Activated CD4-positive, alpha-beta T cell treated with anti-CD3 and anti-CD28 coated beads for 48 hours (primary cell): ENCODE measurements at regions not wholly inside any gene's neighbourhood (a gene's known extent, or its start where the extent isn't known, plus 50 kb on each side); places are given as distances from the start of the nearest gene placed in this dataset.
"Not testable (repeated sequence)": the region's sequence is repeated elsewhere in the genome, so short reads cannot be mapped to it uniquely, and the experiment has no call there.

Experiments used
- DNase-seq: peaks from one replicate; pipeline ENCODE4 v3.0.0-alpha.2; 2020

- no peak for DNase-seq
These were observed 606.8 kb upstream of the TBL1XR1 start for GRCh38 chr3:177804032-177804431.

- DNase-seq, result no peak
These were observed 607.4 kb upstream of the TBL1XR1 start for GRCh38 chr3:177804646-177805045.

GRCh38 chr3:177807150-177807875 is 610.0 kb upstream of the TBL1XR1 start:
- DNase-seq, result no peak

- DNase-seq, result not testable (repeated sequence)
These were observed 611.7 kb upstream of the TBL1XR1 start for GRCh38 chr3:177808928-177809478.

- no peak for DNase-seq
These were observed 612.9 kb upstream of the TBL1XR1 start for GRCh38 chr3:177810162-177810623.

GRCh38 chr3:177811112-177811511 is 613.8 kb upstream of the TBL1XR1 start:
- no peak for DNase-seq

GRCh38 chr3:177811835-177812234 is 614.6 kb upstream of the TBL1XR1 start:
- DNase-seq, result no peak

GRCh38 chr3:177812492-177812891 is 615.2 kb upstream of the TBL1XR1 start:
- DNase-seq, result no peak

GRCh38 chr3:177813322-177813721 is 616.0 kb upstream of the TBL1XR1 start:
- no peak for DNase-seq

GRCh38 chr3:177816667-177817208 is 619.5 kb upstream of the TBL1XR1 start:
- no peak for DNase-seq

- DNase-seq, result no peak
These were observed 620.5 kb upstream of the TBL1XR1 start for GRCh38 chr3:177817751-177818150.

- DNase-seq, result no peak
These were observed 621.5 kb upstream of the TBL1XR1 start for GRCh38 chr3:177818712-177819240.

GRCh38 chr3:177820683-177821316 is 623.5 kb upstream of the TBL1XR1 start:
- DNase-seq, result no peak

GRCh38 chr3:177822681-177823096 is 625.4 kb upstream of the TBL1XR1 start:
- no peak for DNase-seq

GRCh38 chr3:177823701-177824189 is 626.5 kb upstream of the TBL1XR1 start:
- no peak for DNase-seq

GRCh38 chr3:177824190-177824786 is 627.0 kb upstream of the TBL1XR1 start:
- DNase-seq, result no peak

- no peak for DNase-seq
These were observed 627.6 kb upstream of the TBL1XR1 start for GRCh38 chr3:177824841-177825240.

- no peak for DNase-seq
These were observed 629.0 kb upstream of the TBL1XR1 start for GRCh38 chr3:177826253-177826652.

GRCh38 chr3:177827511-177828207 is 630.4 kb upstream of the TBL1XR1 start:
- DNase-seq, result no peak

GRCh38 chr3:177828208-177828565 is 630.9 kb upstream of the TBL1XR1 start:
- DNase-seq, result no peak

GRCh38 chr3:177830411-177830849 is 633.1 kb upstream of the TBL1XR1 start:
- no peak for DNase-seq

- no peak for DNase-seq
These were observed 634.1 kb upstream of the TBL1XR1 start for GRCh38 chr3:177831361-177831760.
